Suprapubic skin (tissue), 4 donors: ENCODE measurements at regions not wholly inside any gene's neighbourhood (a gene's known extent, or its start where the extent isn't known, plus 50 kb on each side); places are given as distances from the start of the nearest gene placed in this dataset.

Experiments used
- DNase-seq, 2 donors: peaks; one replicate each; pipeline ENCODE4 v3.0.0-alpha.2; 2019; ENCODE audit warnings: low spot score in 2 of 2
- H3K27ac ChIP-seq: fragments of 200-600 bp; sonication (generic); one replicate; pipeline ENCODE4 v1.5.1; 2019
- H3K27me3 ChIP-seq: fragments of 200-600 bp; sonication (generic); one replicate; pipeline ENCODE4 v1.5.1; 2019
- H3K36me3 ChIP-seq: fragments of 200-600 bp; sonication (generic); one replicate; pipeline ENCODE4 v1.5.1; 2019
- H3K4me1 ChIP-seq: fragments of 200-600 bp; sonication (generic); one replicate; pipeline ENCODE4 v1.5.1; 2019
- H3K4me3 ChIP-seq: fragments of 200-600 bp; sonication (generic); one replicate; pipeline ENCODE4 v1.5.1; 2019; ENCODE audit warnings: mild to moderate bottlenecking
- H3K9me3 ChIP-seq: fragments of 200-600 bp; sonication (generic); one replicate; pipeline ENCODE4 v1.5.1; 2019
- CTCF ChIP-seq, 2 donors: fragments of 200-600 bp in 1 of 2; fragments of 450-650 bp in 1 of 2; sonication (generic) in 1 of 2; IDR thresholded peaks; one replicate each; pipeline ENCODE4 v1.5.1; 2016 to 2019; ENCODE audit warnings: antibody characterized with exemption in 2 of 2, mild to moderate bottlenecking in 1 of 2, moderate library complexity in 1 of 2
- EP300 ChIP-seq: sonication (generic); formaldehyde crosslinking; IDR thresholded peaks from one replicate; pipeline ENCODE4 v1.6.1; 2017; ENCODE audit warnings: antibody characterized with exemption
- POLR2A ChIP-seq, 2 donors: fragments of 450-650 bp; IDR thresholded peaks; one replicate each; pipeline ENCODE4 v1.6.1; 2017; ENCODE audit warnings: antibody characterized with exemption in 2 of 2, mild to moderate bottlenecking in 2 of 2, moderate library complexity in 2 of 2
- POLR2AphosphoS5 ChIP-seq, 3 donors: sonication (generic); formaldehyde crosslinking; IDR thresholded peaks; one replicate each; pipeline ENCODE4 v1.6.1; 2017; ENCODE audit warnings: antibody characterized with exemption in 3 of 3
- WGBS: methylation state at CpG from one replicate; pipeline ENCODE4 v1.1.5; 2018; 5-methylcytosine and 5-hydroxymethylcytosine counted together

- Histone ChIP-seq H3K4me3 (no peak overlapping the region), H3K4me1 (peaks cover 5% of the 10 kb centered on the region), H3K36me3 (no peaks in the 10 kb centered on the region), H3K27ac (no peak overlapping the region), H3K9me3 (no peaks in the 10 kb centered on the region), H3K27me3 (peaks cover 37% of the 10 kb centered on the region)
- DNase-seq: no peak
- no peak for TF ChIP-seq CTCF (IDR thresholded peaks at IDR 0.05)
- TF ChIP-seq POLR2A (IDR thresholded peaks at IDR 0.05): no peak
- TF ChIP-seq POLR2AphosphoS5 (IDR thresholded peaks at IDR 0.05): no peak
- no peak for TF ChIP-seq EP300
- 22% methylated on average over 10 of the region's 10 CpGs for WGBS
Observed at GRCh38 chr20:37598575-37599342, 71.1 kb upstream of the BLCAP start.

GRCh38 chr20:37598100-37598543, 70.4 kb upstream of the BLCAP start:
- no peak for TF ChIP-seq POLR2A (IDR thresholded peaks at IDR 0.05)
- TF ChIP-seq EP300: no peak
- no peak for TF ChIP-seq POLR2AphosphoS5 (IDR thresholded peaks at IDR 0.05)
- no peak for TF ChIP-seq CTCF (IDR thresholded peaks at IDR 0.05)
- no peaks in the 10 kb centered on the region for H3K36me3 ChIP-seq
- H3K9me3 ChIP-seq: no peaks in the 10 kb centered on the region
- WGBS: 12% methylated on average over 18 of the region's 24 CpGs
- peaks cover 43% of the 10 kb centered on the region for H3K27me3 ChIP-seq
- DNase-seq: no peak
- no peak overlapping the region for H3K4me3 ChIP-seq
- H3K27ac ChIP-seq: no peak overlapping the region
- peaks cover 5% of the 10 kb centered on the region for H3K4me1 ChIP-seq

GRCh38 chr20:37596890-37597536, 69.3 kb upstream of the BLCAP start:
- DNase-seq: no peak
- no peak for TF ChIP-seq CTCF (IDR thresholded peaks at IDR 0.05)
- TF ChIP-seq POLR2A (IDR thresholded peaks at IDR 0.05): no peak
- TF ChIP-seq EP300: no peak
- TF ChIP-seq POLR2AphosphoS5 (IDR thresholded peaks at IDR 0.05): no peak
- WGBS: 53% methylated on average over 9 of the region's 9 CpGs
- H3K27me3 ChIP-seq: peaks cover 48% of the 10 kb centered on the region
- H3K9me3 ChIP-seq: no peaks in the 10 kb centered on the region
- H3K27ac ChIP-seq: no peak overlapping the region
- H3K4me1 ChIP-seq: peaks cover 5% of the 10 kb centered on the region
- no peaks in the 10 kb centered on the region for H3K36me3 ChIP-seq
- no peak overlapping the region for H3K4me3 ChIP-seq

GRCh38 chr20:37596168-37596567, 68.5 kb upstream of the BLCAP start:
- Histone ChIP-seq H3K27ac (no peak overlapping the region), H3K9me3 (no peaks in the 10 kb centered on the region), H3K36me3 (no peaks in the 10 kb centered on the region), H3K27me3 (peaks cover 55% of the 10 kb centered on the region), H3K4me1 (peaks cover 5% of the 10 kb centered on the region), H3K4me3 (no peak overlapping the region)
- no peak for DNase-seq
- WGBS: 84% methylated on average over 5 of the region's 5 CpGs
- TF ChIP-seq POLR2AphosphoS5 (IDR thresholded peaks at IDR 0.05): no peak
- no peak for TF ChIP-seq POLR2A (IDR thresholded peaks at IDR 0.05)
- no peak for TF ChIP-seq EP300
- TF ChIP-seq CTCF (IDR thresholded peaks at IDR 0.05): no peak

GRCh38 chr20:37593710-37594109, 66.0 kb upstream of the BLCAP start:
- TF ChIP-seq POLR2AphosphoS5 (IDR thresholded peaks at IDR 0.05) (no peak), EP300 (no peak), CTCF (IDR thresholded peaks at IDR 0.05) (no peak), POLR2A (IDR thresholded peaks at IDR 0.05) (no peak)
- H3K4me1 ChIP-seq: peaks cover 5% of the 10 kb centered on the region
- DNase-seq: no peak
- H3K9me3 ChIP-seq: no peaks in the 10 kb centered on the region
- no peaks in the 10 kb centered on the region for H3K36me3 ChIP-seq
- peaks cover 46% of the 10 kb centered on the region for H3K27me3 ChIP-seq
- H3K4me3 ChIP-seq: no peak overlapping the region
- no peak overlapping the region for H3K27ac ChIP-seq
- 87% methylated on average over 4 of the region's 4 CpGs for WGBS
